LNCAP (cell line): ENCODE measurements at regions not wholly inside any gene's neighbourhood (a gene's known extent, or its start where the extent isn't known, plus 50 kb on each side); places are given as distances from the start of the nearest gene placed in this dataset.

Experiments
- CTCF ChIP-seq: fragments of 450-650 bp; IDR thresholded peaks from 2 replicates; pipeline ENCODE4 v1.5.1; 2017; ENCODE audit warnings: mild to moderate bottlenecking

GRCh38 chr10:105706281-105707026 lies 1065.4 kb downstream of the SORCS3 start:
- TF ChIP-seq CTCF = no peak

GRCh38 chr10:105702211-105702610 lies 1061.1 kb downstream of the SORCS3 start:
- TF ChIP-seq CTCF = no peak

GRCh38 chr10:105700218-105700617 lies 1059.1 kb downstream of the SORCS3 start:
- TF ChIP-seq CTCF = no peak

GRCh38 chr10:105699504-105699903 lies 1058.4 kb downstream of the SORCS3 start:
- TF ChIP-seq CTCF = no peak

GRCh38 chr10:105698592-105698991 lies 1057.5 kb downstream of the SORCS3 start:
- no peak for TF ChIP-seq CTCF

- TF ChIP-seq CTCF = no peak
These were observed 1056.2 kb downstream of the SORCS3 start for GRCh38 chr10:105697290-105697780.

GRCh38 chr10:105691811-105692210 lies 1050.7 kb downstream of the SORCS3 start:
- no peak for TF ChIP-seq CTCF
